ENCODE measurements at regions not wholly inside any gene's neighbourhood (a gene's known extent, or its start where the extent isn't known, plus 50 kb on each side); places are given as distances from the start of the nearest gene placed in this dataset.

- TF ChIP-seq CTCF (IDR thresholded peaks at IDR 0.05; ENCODE audit: poor library complexity) (no peak), EZH2 (IDR thresholded peaks at IDR 0.05; ENCODE audit: borderline replicate concordance) (no peak), EZH2phosphoT487 (IDR thresholded peaks at IDR 0.05; ENCODE audit: low read depth, severe bottlenecking, unreplicated experiment) (no peak)
Observed at GRCh38 chr13:91105270-91105669, 242.2 kb upstream of the MIR17HG start.
